ENCODE measurements at regions not wholly inside any gene's neighbourhood (a gene's known extent, or its start where the extent isn't known, plus 50 kb on each side); places are given as distances from the start of the nearest gene placed in this dataset.

- DNase-seq (ENCODE audit: low spot score), result no peak
These were observed 404.8 kb upstream of the RORA start for GRCh38 chr15:61633951-61634350.

GRCh38 chr15:61629269-61629668, 400.2 kb upstream of the RORA start:
- no peak for DNase-seq (ENCODE audit: low spot score)

GRCh38 chr15:61624950-61625349, 395.8 kb upstream of the RORA start:
- DNase-seq (ENCODE audit: low spot score), result no peak

- no peak for DNase-seq (ENCODE audit: low spot score)
These were observed 394.6 kb upstream of the RORA start for GRCh38 chr15:61623746-61624145.

- DNase-seq (ENCODE audit: low spot score), result no peak
These were observed 392.8 kb upstream of the RORA start for GRCh38 chr15:61621865-61622264.

- DNase-seq (ENCODE audit: low spot score), result peak; percentile 24
These were observed 392.0 kb upstream of the RORA start for GRCh38 chr15:61621146-61621545.

- DNase-seq (ENCODE audit: low spot score), result no peak
These were observed 391.0 kb upstream of the RORA start for GRCh38 chr15:61620151-61620550.

- no peak for DNase-seq (ENCODE audit: low spot score)
These were observed 384.6 kb upstream of the RORA start for GRCh38 chr15:61613729-61614128.

GRCh38 chr15:61613138-61613537, 384.0 kb upstream of the RORA start:
- no peak for DNase-seq (ENCODE audit: low spot score)

- DNase-seq (ENCODE audit: low spot score), result no peak
These were observed 383.0 kb upstream of the RORA start for GRCh38 chr15:61612111-61612510.

- no peak for DNase-seq (ENCODE audit: low spot score)
These were observed 376.2 kb upstream of the RORA start for GRCh38 chr15:61605343-61605742.

- DNase-seq (ENCODE audit: low spot score), result no peak
These were observed 369.6 kb upstream of the RORA start for GRCh38 chr15:61598655-61599054.

GRCh38 chr15:61584410-61584809, 355.3 kb upstream of the RORA start:
- DNase-seq (ENCODE audit: low spot score), result no peak

GRCh38 chr15:61582092-61582491, 353.0 kb upstream of the RORA start:
- no peak for DNase-seq (ENCODE audit: low spot score)

GRCh38 chr15:61575597-61575996, 346.5 kb upstream of the RORA start:
- DNase-seq (ENCODE audit: low spot score), result no peak

- DNase-seq (ENCODE audit: low spot score), result no peak
These were observed 341.9 kb upstream of the RORA start for GRCh38 chr15:61571026-61571425.

GRCh38 chr15:61564785-61565184, 335.7 kb upstream of the RORA start:
- DNase-seq (ENCODE audit: low spot score), result no peak

GRCh38 chr15:61558172-61559136, 329.4 kb upstream of the RORA start:
- no peak for DNase-seq (ENCODE audit: low spot score)

GRCh38 chr15:61556037-61556648, 327.0 kb upstream of the RORA start:
- DNase-seq (ENCODE audit: low spot score), result peak; percentile 44

- DNase-seq (ENCODE audit: low spot score), result no peak
These were observed 320.6 kb upstream of the RORA start for GRCh38 chr15:61549727-61550126.

- DNase-seq (ENCODE audit: low spot score), result no peak
These were observed 316.7 kb upstream of the RORA start for GRCh38 chr15:61545763-61546162.

GRCh38 chr15:61541516-61541915, 312.4 kb upstream of the RORA start:
- no peak for DNase-seq (ENCODE audit: low spot score)

- DNase-seq (ENCODE audit: low spot score), result no peak
These were observed 308.2 kb upstream of the RORA start for GRCh38 chr15:61537337-61537736.
